ENCODE measurements at regions not wholly inside any gene's neighbourhood (a gene's known extent, or its start where the extent isn't known, plus 50 kb on each side); places are given as distances from the start of the nearest gene placed in this dataset.

- TF ChIP-seq CTCF (IDR thresholded peaks at IDR 0.05; ENCODE audit: control extremely low read depth in 1 of 3, insufficient read depth in 1 of 3, low read depth in 1 of 3, low read length in 3 of 3) (no peak), POLR2A (IDR thresholded peaks at IDR 0.05; ENCODE audit: control extremely low read depth in 1 of 2, low read depth in 2 of 2, low read length in 2 of 2) (no peak), GTF2F1 (IDR thresholded peaks at IDR 0.05; ENCODE audit: borderline replicate concordance, low read depth, low read length) (no peak), TAF1 (IDR thresholded peaks at IDR 0.05; ENCODE audit: low read depth, low read length) (no peak), ASH2L (IDR thresholded peaks at IDR 0.05; ENCODE audit: low read length) (no peak), CHD1 (IDR thresholded peaks at IDR 0.05; ENCODE audit: low read depth, low read length) (no peak)
Measured at GRCh38 chrX:107505223-107505622, 55.8 kb downstream of the FRMPD3 start.

Measured in H1 (cell line).